Stimulated activated CD8-positive, alpha-beta memory T cell treated with anti-CD3 and anti-CD28 coated beads, Interleukin-12 subunit alpha, Interleukin-12 subunit beta, amount 100 ng/mL, for 24 hours (primary cell): ENCODE measurements at regions not wholly inside any gene's neighbourhood (a gene's known extent, or its start where the extent isn't known, plus 50 kb on each side); places are given as distances from the start of the nearest gene placed in this dataset.
"Not testable (repeated sequence)": the region's sequence is repeated elsewhere in the genome, so short reads cannot be mapped to it uniquely, and the experiment has no call there.

ENCODE experiments used
- DNase-seq: peaks from one replicate; pipeline ENCODE4 v3.0.0-alpha.2; 2020; ENCODE audit errors: extremely low read depth

DNA sequence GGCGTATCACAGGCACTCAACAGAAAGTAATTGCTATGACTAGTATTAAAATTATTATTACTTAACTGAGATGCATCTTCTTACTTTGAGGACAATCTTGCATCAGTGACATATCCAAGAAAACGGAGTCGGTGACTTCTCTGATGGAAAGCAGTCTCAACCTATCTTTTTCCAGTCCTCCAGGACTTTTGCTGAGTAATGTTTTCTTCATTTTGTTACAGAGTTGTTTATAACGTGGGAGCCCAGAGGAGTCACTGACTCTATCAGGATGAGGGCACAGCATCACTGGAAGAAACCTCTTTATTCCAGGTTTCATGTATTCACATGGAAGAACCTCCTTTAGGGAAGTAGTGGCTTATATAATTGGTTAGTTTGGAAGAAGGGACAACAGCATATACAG lies 51.5 kb upstream of the MELK start:
- no peak for DNase-seq

DNA sequence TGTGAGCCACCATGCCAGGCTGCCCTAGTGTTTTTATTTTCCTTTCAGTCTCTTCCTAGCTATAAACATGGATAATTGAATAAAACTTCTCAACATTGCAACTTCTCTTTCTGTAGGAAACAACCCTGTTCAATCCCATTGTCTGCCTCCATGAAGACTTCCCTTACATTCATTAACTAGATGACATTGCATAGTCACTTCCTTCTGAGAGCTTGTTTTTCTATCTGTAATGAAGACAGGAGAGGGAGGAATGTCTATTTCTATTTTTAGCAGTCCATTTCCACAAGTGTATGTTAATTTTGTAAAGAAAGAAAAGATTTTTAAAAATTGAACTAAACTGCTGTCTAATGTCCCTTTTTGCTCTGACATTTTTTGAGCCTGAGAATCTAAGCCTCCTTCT lies 55.6 kb upstream of the MELK start:
- DNase-seq = no peak

DNA sequence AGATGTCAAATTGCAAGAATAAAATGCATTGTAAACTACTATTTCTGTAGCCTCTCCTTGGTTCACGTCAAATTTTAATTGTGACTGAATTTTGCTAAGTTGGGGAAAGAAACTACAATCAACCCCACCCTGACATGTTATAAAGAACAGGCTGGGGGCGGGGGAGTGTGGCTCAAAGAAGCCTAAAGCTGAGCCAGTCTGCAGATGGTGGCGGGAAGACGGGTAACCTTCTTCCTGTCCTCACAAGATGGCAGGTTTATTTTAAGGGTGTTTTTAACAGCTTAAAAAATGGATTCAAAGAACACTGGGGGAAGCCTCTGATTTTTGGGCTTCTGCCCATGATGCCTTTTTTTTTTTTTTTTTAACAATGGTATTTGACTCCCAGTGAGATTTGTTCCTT lies 68.5 kb upstream of the MELK start:
- DNase-seq = no peak

- no peak for DNase-seq
These were observed 69.3 kb upstream of the MELK start for GRCh38 chr9:36503172-36504088.

GRCh38 chr9:36501727-36502126 lies 71.0 kb upstream of the MELK start:
- no peak for DNase-seq

DNA sequence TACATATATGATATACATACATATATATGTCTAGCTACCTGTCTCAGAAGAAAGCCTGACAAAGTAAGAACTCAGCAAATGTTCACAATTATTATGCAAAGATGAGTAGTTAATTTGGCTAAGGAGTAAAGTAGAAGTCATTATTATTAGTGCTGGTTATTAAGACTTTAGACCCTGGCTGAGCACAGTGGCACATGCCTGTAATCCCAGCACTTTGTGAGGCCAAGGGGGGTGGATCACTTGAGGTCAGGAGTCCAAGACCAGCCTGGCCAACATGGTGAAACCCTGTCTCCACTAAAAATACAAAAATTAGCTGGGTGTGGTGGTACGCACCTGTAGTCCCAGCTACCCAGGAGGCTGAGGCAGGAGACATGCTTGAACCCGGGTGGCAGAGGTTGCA lies 71.8 kb upstream of the MELK start:
- not testable (repeated sequence) for DNase-seq

- no peak for DNase-seq
These were observed 73.4 kb upstream of the MELK start for GRCh38 chr9:36499174-36499890.

DNA sequence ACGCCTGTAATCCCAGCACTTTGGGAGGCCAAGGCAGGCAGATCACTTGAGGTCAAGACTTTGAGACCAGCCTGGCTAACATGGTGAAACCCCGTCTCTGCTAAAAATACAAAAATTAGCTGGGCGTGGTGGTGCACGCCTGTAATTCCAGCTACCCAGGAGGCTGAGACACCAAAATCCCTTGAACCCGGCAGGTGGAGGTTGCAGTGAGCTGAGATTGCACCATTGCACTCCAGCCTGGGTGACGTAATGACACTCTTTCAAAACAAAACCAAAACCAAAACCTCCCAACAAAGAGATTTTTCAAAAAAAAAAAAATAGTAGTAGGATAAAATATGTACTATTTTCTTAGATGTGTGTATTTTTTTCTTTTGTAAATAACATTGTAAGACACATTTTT lies 79.1 kb upstream of the MELK start:
- not testable (repeated sequence) for DNase-seq

DNA sequence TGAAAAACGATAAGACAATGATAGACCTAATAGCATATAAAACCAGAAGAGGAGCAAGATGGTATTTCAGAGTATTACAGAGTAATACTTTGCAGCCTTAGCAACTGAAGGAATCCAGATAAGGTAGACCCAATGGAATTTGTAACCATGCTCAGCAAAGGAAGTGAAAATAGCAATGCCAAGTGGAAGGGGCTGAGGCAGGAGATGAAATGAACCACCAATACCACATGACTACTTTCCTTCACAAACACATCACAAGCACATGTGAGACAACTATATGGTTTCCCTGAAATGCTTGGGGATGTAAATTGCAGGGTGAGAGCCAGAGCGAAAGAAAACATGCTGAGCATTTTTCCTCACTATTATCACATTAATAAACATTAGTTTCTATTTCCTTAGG lies 79.8 kb upstream of the MELK start:
- no peak for DNase-seq

GRCh38 chr9:36489453-36489852 lies 83.2 kb upstream of the MELK start:
- DNase-seq = no peak

DNA sequence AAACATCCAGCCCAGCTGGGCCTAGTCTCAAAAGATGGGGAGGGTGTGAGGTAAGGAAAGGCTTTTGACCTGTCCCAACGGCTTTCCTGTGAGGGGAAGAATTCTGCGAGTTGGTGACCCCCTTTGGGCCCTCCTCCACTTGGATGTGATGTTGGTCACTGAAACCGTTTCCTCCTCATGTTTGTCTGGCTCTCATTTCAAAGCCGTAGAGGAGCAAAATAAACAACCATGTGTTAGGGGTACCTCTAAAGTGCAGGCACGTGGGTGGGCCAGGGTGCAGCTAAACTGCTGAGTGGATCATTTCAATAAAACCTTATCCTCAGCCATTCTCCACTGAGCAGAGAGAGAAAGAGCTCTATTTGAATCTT lies 84.3 kb upstream of the MELK start:
- DNase-seq = no peak

- peak; percentile 76 for DNase-seq
These were observed 85.0 kb upstream of the MELK start for GRCh38 chr9:36487482-36488388.

DNA sequence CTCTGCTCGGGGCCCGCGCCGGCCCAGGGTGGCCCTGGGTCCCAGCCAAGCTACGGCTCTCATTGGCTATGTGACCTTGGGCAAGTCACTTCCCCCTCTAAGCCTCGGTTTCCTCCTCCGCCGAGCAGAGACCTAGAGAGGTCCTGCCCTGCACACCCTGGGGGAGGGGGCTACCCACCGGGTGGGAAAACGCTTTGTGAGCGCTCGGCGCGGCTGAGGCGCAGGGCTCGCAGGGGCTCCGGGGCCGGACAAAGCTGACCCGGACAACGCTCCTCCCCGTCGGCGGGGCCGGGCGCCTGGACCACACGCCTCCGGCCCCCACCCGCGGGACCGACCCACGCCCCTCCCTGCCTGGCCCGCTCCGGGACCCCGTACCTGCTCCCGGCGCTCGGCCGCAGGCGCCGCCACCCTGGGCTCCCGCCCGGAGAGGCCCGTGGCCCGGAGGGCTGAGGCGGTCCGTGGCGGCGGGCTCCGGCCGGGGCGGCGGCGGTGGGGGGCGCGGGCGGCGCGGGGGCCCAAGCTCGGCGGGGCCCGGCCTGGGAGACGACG lies 85.7 kb upstream of the MELK start:
- DNase-seq = no peak

DNA sequence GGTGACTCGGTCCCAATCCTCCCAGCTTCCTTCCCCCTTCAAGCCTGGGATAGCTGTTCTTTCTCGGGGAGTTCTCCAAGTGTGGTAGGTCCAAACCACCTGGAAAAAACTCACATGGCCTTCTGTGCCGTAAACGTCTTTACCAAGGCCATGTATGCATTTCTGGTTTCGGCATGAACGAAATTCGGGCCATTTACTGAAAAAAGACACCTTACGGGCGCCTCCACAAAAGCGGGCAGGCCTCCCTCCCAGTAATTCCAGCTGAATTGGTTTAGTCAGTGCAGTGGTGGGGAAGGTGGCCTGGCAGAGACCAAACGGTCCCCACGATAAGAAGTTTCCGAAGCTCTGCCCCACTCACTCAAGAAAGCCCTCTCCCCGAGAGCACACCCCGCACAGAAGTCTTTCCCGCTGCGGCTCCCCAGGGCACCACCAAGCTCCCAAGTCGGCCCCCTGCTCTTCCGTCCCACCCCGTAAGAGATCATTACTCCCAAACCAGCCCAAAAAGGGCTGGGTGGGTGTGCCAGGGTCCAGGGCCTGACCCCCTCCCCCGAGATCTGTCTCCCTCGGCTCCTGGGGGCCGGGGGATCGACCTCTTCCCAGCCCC lies 86.3 kb upstream of the MELK start:
- DNase-seq = no peak

DNA sequence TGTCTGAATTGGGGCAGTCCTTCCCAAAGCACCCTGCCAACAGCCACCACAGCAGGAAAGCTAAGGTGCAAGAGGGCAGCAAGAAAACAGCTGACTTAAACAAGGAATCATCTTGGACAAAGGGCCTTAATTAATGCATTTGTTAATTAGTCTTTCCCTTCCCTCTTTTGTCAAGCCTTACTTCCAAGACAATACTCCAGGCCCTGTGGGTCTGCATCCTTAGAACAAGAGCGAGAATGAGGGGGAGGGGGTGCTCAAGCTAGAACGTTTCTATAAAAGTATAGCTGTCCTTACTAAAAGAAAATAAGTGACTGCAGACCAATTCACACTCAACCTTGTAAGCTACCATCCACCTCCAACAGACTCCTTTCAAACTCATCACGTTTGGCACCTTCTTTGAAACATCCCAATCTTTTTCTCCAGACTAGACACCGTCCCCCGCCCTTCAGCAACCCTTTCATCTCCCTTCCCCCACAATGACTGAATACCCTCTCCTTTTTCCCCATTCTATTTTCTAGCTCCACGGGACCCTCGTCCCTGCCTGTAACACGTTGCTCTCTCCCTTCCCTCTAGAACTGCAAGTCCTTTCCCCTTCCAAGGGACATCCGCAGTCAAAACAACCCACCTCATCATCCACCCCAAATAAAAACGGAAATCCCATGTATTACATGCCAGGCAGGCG lies 85.7 kb upstream of the RNF38 start:
- DNase-seq = no peak

DNA sequence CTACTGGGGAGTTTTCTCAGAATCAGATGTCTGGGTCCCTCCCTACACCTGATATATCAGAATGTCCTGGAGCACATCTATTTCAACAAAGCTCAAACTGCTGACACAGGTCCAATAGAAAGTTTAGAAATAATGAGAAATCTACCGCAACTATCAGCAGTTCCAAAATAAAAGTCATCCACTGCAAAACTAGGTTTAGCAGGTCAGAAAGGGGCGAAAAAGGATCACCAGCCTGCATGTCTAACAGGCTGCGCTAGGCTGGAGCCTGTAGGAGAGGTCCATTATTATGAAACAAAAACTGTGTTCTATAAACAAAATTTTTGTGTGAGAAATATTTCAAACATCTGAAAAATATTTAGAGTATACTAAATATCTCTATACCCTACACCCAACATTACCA lies 84.1 kb upstream of the RNF38 start:
- DNase-seq = no peak

GRCh38 chr9:36479101-36479500 lies 79.0 kb upstream of the RNF38 start:
- no peak for DNase-seq

DNA sequence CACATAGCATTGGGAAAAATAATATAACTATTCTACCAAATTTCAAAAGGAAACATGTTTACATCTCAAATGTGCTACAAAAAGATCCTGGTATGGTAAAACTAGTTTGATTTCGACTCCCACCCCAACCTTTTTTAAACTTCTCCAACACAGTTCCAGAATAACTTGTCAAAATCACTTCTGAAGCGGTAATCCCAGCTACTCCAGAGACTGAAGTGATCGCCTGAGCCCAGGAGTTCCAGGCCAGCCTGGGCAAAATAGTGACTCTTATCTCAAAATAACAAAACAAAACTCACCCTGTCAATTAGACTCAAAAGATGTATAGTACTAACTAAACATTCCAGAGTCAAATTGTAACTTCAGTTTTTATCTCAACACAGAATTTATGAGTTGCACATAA lies 71.3 kb upstream of the RNF38 start:
- DNase-seq = no peak

DNA sequence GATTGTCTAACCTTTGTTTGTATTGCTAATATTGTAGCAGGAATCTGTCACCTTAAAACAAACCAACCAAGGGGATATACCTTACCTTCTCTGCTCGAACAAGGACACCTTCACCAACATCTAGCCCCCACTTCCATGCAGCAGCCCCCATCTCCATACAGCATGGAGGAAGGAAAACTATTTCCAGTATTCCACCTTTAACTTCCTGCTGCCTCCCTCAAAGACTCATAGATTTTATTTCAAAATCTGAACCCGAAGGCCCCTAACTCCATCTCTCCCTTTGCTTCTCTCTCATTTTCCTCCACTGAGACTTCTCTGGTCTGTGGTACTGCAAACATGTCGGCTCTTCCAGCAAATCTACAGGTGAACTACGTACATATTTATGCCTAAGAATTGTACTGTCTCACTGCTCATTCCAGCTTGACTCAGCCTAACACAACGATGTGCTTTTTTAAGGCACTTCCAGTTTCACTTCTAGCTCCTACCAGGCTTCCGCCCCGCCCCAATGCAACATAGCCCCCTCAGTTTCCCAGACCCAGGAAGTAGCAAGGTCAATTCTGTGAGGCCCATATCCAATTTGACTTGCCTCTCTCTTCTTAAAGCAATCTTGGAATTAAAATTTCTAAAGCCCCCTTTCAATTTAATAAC lies 70.7 kb upstream of the RNF38 start:
- no peak for DNase-seq

- DNase-seq = no peak
These were observed 63.4 kb upstream of the RNF38 start for GRCh38 chr9:36463467-36463866.
